ENCODE measurements at regions not wholly inside any gene's neighbourhood (a gene's known extent, or its start where the extent isn't known, plus 50 kb on each side); places are given as distances from the start of the nearest gene placed in this dataset.
A peak's percentile ranks its signal among the peaks of the same experiment; 100 is the strongest.

DNA sequence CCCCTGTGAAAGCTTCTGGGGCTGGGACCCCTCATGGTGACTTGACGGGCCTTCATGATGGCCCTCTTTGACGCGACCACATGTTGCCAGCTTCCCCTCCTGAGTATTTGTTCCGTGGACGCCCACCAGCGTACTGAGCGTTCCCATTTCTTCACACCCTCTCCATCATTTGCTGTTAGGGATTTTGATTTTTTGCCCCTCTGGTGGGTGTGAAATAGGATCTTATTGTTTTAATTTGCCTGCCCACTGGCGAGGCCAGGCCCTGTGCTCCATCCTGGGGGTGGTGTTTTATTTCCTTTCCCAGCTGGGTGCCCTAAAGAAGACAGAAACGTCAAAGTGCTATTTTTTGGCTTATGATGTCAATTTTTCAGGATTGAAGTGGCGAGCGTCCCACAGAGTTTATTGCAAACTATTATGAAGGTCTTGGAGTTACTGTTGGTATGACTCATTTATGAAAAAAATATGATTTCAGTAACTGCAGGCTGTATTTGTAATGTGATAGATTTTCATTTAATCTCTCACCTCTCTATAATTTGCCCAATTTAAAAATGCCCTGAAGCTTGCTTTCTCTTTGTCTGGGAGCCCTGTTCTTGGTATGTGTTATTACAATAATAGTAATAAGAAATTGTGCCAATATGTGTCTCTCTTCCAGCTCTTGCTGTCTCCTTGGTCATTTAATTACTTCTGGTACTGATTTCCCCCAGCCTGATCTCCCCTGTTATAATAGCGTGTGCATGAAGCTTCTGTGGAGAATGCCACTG, 99.6 kb downstream of the SLC25A47 start:
- intact Hi-C loops (cut with DNase I) = no loop called here
- Histone ChIP-seq H3K9me3 (no peaks in the 10 kb centered on the region), H3K27me3 (no peaks in the 10 kb centered on the region), H3K4me3 (no peak overlapping the region), H3K27ac (no peak overlapping the region), H3K4me1 (peaks cover 9% of the 10 kb centered on the region), H3K36me3 (no peaks in the 10 kb centered on the region), H3K9ac (ENCODE audit: low read depth in 2 of 2, low read length in 2 of 2) (no peak overlapping the region)
- TF ChIP-seq, protein P1, sequence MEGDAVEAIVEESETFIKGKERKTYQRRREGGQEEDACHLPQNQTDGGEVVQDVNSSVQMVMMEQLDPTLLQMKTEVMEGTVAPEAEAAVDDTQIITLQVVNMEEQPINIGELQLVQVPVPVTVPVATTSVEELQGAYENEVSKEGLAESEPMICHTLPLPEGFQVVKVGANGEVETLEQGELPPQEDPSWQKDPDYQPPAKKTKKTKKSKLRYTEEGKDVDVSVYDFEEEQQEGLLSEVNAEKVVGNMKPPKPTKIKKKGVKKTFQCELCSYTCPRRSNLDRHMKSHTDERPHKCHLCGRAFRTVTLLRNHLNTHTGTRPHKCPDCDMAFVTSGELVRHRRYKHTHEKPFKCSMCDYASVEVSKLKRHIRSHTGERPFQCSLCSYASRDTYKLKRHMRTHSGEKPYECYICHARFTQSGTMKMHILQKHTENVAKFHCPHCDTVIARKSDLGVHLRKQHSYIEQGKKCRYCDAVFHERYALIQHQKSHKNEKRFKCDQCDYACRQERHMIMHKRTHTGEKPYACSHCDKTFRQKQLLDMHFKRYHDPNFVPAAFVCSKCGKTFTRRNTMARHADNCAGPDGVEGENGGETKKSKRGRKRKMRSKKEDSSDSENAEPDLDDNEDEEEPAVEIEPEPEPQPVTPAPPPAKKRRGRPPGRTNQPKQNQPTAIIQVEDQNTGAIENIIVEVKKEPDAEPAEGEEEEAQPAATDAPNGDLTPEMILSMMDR (IDR thresholded peaks at IDR 0.05) = no peak
- DNase-seq = no peak

DNA sequence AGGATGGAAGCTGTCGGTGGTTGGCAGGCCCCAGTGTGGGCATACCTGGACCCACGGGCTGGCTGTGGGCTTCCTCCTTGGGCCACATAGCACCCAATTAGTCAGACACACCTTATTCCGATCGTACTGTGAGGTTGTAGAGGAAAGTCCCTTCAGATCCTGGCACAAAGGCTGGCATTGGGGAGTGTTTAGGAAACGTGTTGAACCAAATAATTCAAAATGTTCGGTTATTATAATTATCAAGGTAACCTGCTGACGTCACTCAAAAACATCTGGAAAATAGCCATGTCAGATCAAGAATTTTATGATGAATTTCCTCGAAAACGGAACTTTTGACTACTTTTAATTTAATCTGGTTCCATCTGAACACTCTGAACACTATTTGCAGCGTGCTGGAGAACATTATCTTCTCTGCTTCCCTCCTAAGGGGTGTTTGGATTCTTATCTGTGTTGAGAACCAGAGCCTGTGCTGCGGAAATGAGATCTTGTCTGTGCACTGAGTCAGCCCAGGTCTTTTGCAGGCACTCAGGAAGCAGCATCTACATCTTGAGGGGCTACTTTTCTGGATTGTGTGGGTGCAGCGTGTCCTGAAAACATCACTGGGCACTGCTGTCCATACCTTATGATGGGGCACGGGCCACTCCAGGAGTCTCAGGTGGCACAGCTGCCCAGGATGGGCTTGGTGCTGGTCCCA, 100.3 kb downstream of the SLC25A47 start:
- H3K27me3 ChIP-seq = no peaks in the 10 kb centered on the region
- intact Hi-C loops (cut with DNase I) = no loop called here
- H3K36me3 ChIP-seq = no peaks in the 10 kb centered on the region
- H3K4me3 ChIP-seq = no peak overlapping the region
- no peak overlapping the region for H3K9ac ChIP-seq (ENCODE audit: low read depth in 2 of 2, low read length in 2 of 2)
- TF ChIP-seq, protein P1 (IDR thresholded peaks at IDR 0.05) = no peak
- no peaks in the 10 kb centered on the region for H3K9me3 ChIP-seq
- no peak overlapping the region for H3K27ac ChIP-seq
- DNase-seq = no peak
- peaks cover 9% of the 10 kb centered on the region for H3K4me1 ChIP-seq

- Histone ChIP-seq H3K4me1 (peaks cover 9% of the 10 kb centered on the region), H3K9me3 (no peaks in the 10 kb centered on the region), H3K27me3 (no peaks in the 10 kb centered on the region), H3K27ac (peak overlapping the region; percentile 47), H3K36me3 (no peaks in the 10 kb centered on the region), H3K9ac (ENCODE audit: low read depth in 2 of 2, low read length in 2 of 2) (peak overlapping the region in 1 of 2 donors; percentile 47), H3K4me3 (no peak overlapping the region)
- peak; percentile 71 for DNase-seq
- intact Hi-C loops (cut with DNase I) = no loop called here
- TF ChIP-seq, protein P1 (IDR thresholded peaks at IDR 0.05) = no peak
Measured at GRCh38 chr14:100424504-100425428, 101.6 kb downstream of the SLC25A47 start.

DNA sequence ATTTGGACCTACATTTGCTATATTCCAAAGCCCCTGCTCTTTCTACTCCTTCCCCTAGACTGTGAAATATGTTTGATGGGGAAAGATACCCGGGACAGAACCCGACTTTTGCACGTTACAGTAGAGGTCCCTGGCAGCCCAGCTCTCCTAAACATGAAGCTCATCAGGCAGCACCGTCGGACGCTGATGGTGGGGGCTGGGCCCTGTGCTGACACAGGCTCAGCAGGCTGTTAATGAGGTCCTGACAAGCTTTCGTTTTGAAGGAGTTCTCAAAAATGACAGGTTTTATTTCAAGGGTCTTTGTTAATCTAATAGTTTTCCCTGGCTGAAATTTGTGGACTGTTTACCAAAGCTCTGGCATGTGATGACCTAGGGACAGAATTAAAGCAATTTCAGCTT, 102.3 kb downstream of the SLC25A47 start:
- H3K27ac ChIP-seq = peak overlapping the region; percentile 47
- no peaks in the 10 kb centered on the region for H3K9me3 ChIP-seq
- intact Hi-C loops (cut with DNase I) = no loop called here
- H3K4me3 ChIP-seq = no peak overlapping the region
- DNase-seq = no peak
- TF ChIP-seq, protein P1 (IDR thresholded peaks at IDR 0.05) = no peak
- peaks cover 4% of the 10 kb centered on the region for H3K4me1 ChIP-seq
- no peak overlapping the region for H3K9ac ChIP-seq (ENCODE audit: low read depth in 2 of 2, low read length in 2 of 2)
- H3K36me3 ChIP-seq = no peaks in the 10 kb centered on the region
- no peaks in the 10 kb centered on the region for H3K27me3 ChIP-seq

DNA sequence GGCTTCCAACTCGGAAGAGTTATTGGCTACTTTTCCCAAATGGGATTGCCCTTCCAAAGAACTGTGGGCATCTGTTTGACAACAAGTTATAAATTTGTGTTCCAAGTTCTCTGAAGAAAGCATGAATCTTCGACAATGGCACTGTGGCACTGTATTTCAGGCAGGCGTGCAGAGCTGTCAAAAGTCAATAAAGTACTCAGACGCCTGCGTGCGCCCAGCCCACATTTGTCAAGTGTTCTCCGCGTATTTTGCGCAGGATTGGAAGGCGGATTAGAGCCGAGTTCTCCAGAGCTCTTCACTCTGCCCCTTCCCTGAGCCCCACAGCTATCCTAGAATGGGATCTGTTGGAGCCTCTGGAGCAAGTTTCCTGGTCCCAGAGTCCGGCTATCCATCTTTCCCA, 103.2 kb downstream of the SLC25A47 start:
- intact Hi-C loops (cut with DNase I) = no loop called here
- Histone ChIP-seq H3K9me3 (no peaks in the 10 kb centered on the region), H3K4me1 (peaks cover 4% of the 10 kb centered on the region), H3K27ac (no peak overlapping the region), H3K27me3 (no peaks in the 10 kb centered on the region), H3K9ac (ENCODE audit: low read depth in 2 of 2, low read length in 2 of 2) (no peak overlapping the region), H3K4me3 (no peak overlapping the region), H3K36me3 (no peaks in the 10 kb centered on the region)
- DNase-seq = no peak
- TF ChIP-seq, protein P1 (IDR thresholded peaks at IDR 0.05) = no peak
